ENCODE measurements at regions not wholly inside any gene's neighbourhood (a gene's known extent, or its start where the extent isn't known, plus 50 kb on each side); places are given as distances from the start of the nearest gene placed in this dataset.

GRCh38 chr5:57663466-57663865 lies 180.9 kb upstream of the ACTBL2 start:
- WGBS, 2 donors (ENCODE audit: extremely low coverage in 2 of 2, insufficient read length in 2 of 2, insufficient replicate concordance in 1 of 2) = no CpG with 5 or more reads among the region's 2 CpGs
- no peaks in the 10 kb centered on the region for H3K27me3 ChIP-seq (ENCODE audit: control insufficient read depth in 3 of 3, insufficient read depth in 3 of 3, low read depth in 1 of 3, low read length in 3 of 3)

DNA sequence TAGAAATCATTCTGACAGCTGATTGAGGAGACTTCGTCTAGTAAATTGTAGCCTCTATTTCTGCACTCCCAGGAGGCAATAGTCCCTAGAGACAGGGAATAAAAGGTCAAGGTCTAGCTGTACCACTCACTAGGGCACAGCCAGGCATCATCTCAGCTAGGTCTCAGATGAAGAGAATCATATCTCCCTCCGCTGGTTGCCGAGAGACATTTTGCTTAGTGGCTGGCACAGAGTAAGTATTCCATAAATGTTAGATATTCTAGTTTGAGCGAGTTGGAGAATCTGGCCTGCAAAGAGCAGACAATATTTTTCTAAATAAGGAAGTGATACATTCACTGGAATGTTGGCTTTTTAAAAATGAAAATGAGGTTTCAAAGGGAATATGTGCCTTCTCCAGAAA lies 180.4 kb upstream of the ACTBL2 start:
- H3K27ac ChIP-seq (replicated peaks; ENCODE audit: low read length) = no peak overlapping the region
- no peak overlapping the region for H2BK5ac ChIP-seq (ENCODE audit: low read length)
- peaks cover 0 to 19% of the 10 kb centered on the region in 2 donors for H3K4me1 ChIP-seq (ENCODE audit: control insufficient read depth in 2 of 2, insufficient read depth in 1 of 2, low read depth in 1 of 2, low read length in 2 of 2)
- H3K18ac ChIP-seq (ENCODE audit: low read length) = no peak overlapping the region
- no peak overlapping the region for H2AK5ac ChIP-seq (ENCODE audit: low read depth, low read length)
- no peak overlapping the region for H3K4me3 ChIP-seq (ENCODE audit: low read length in 2 of 2)
- no peak overlapping the region for H3K4me2 ChIP-seq (ENCODE audit: insufficient read depth, low read length, poor library complexity, severe bottlenecking)
- no peak overlapping the region for H3K4ac ChIP-seq (ENCODE audit: low read length)
- no peaks in the 10 kb centered on the region for H3K27me3 ChIP-seq (ENCODE audit: control insufficient read depth in 3 of 3, insufficient read depth in 3 of 3, low read depth in 1 of 3, low read length in 3 of 3)
- no peak overlapping the region for H3K9ac ChIP-seq (ENCODE audit: low read depth, low read length, poor library complexity)
- no peak for DNase-seq (ENCODE audit: low spot score)
- no peak overlapping the region for H2BK15ac ChIP-seq (ENCODE audit: low read length)
- no peak overlapping the region for H3K23ac ChIP-seq (ENCODE audit: low read depth, low read length, poor library complexity)
- no peak overlapping the region for H2AFZ ChIP-seq (ENCODE audit: low read length)
- no peaks in the 10 kb centered on the region for H3K9me3 ChIP-seq (replicated peaks in 1 of 2; ENCODE audit: control insufficient read depth in 2 of 2, insufficient read depth in 1 of 2, low read depth in 1 of 2, low read length in 2 of 2)
- no peak overlapping the region for H4K91ac ChIP-seq (ENCODE audit: low read depth, low read length, poor library complexity)
- no CpG with 5 or more reads among the region's 4 CpGs for WGBS, 2 donors (ENCODE audit: extremely low coverage in 2 of 2, insufficient read length in 2 of 2, insufficient replicate concordance in 1 of 2)
- no peaks in the 10 kb centered on the region for H3K79me1 ChIP-seq (ENCODE audit: low read depth, low read length)
- no peaks in the 10 kb centered on the region for H3K36me3 ChIP-seq (replicated peaks in 1 of 2; ENCODE audit: control insufficient read depth in 2 of 2, insufficient read depth in 2 of 2, low read length in 2 of 2)
- no peak overlapping the region for H2BK12ac ChIP-seq (ENCODE audit: low read length)
- no peak overlapping the region for H3K14ac ChIP-seq (ENCODE audit: low read length)
- no peak overlapping the region for H2BK120ac ChIP-seq (ENCODE audit: low read depth, low read length)
- H4K8ac ChIP-seq (ENCODE audit: low read depth, low read length) = no peak overlapping the region

More at GRCh38 chr5:57663466-57663865, 180.9 kb upstream of the ACTBL2 start:
- H3K9me3 ChIP-seq (replicated peaks in 1 of 2; ENCODE audit: control insufficient read depth in 2 of 2, insufficient read depth in 1 of 2, low read depth in 1 of 2, low read length in 2 of 2) = no peaks in the 10 kb centered on the region
- peaks cover 0 to 18% of the 10 kb centered on the region in 2 donors for H3K4me1 ChIP-seq (ENCODE audit: control insufficient read depth in 2 of 2, insufficient read depth in 1 of 2, low read depth in 1 of 2, low read length in 2 of 2)
- H2BK12ac ChIP-seq (ENCODE audit: low read length) = no peak overlapping the region
- H3K14ac ChIP-seq (ENCODE audit: low read length) = no peak overlapping the region
- no peaks in the 10 kb centered on the region for H3K36me3 ChIP-seq (replicated peaks in 1 of 2; ENCODE audit: control insufficient read depth in 2 of 2, insufficient read depth in 2 of 2, low read length in 2 of 2)
- H4K91ac ChIP-seq (ENCODE audit: low read depth, low read length, poor library complexity) = no peak overlapping the region
- H3K4me2 ChIP-seq (ENCODE audit: insufficient read depth, low read length, poor library complexity, severe bottlenecking) = no peak overlapping the region
- H3K4me3 ChIP-seq (ENCODE audit: low read length in 2 of 2) = no peak overlapping the region
- no peak overlapping the region for H2BK5ac ChIP-seq (ENCODE audit: low read length)
- H2BK15ac ChIP-seq (ENCODE audit: low read length) = no peak overlapping the region
- no peak overlapping the region for H2AK5ac ChIP-seq (ENCODE audit: low read depth, low read length)
- H3K9ac ChIP-seq (ENCODE audit: low read depth, low read length, poor library complexity) = no peak overlapping the region
- DNase-seq (ENCODE audit: low spot score) = no peak
- H2BK120ac ChIP-seq (ENCODE audit: low read depth, low read length) = no peak overlapping the region
- no peak overlapping the region for H3K18ac ChIP-seq (ENCODE audit: low read length)
- no peak overlapping the region for H3K4ac ChIP-seq (ENCODE audit: low read length)
- H3K27ac ChIP-seq (replicated peaks; ENCODE audit: low read length) = no peak overlapping the region
- H3K23ac ChIP-seq (ENCODE audit: low read depth, low read length, poor library complexity) = no peak overlapping the region
- H4K8ac ChIP-seq (ENCODE audit: low read depth, low read length) = no peak overlapping the region
- H2AFZ ChIP-seq (ENCODE audit: low read length) = no peak overlapping the region
- H3K79me1 ChIP-seq (ENCODE audit: low read depth, low read length) = no peaks in the 10 kb centered on the region

DNA sequence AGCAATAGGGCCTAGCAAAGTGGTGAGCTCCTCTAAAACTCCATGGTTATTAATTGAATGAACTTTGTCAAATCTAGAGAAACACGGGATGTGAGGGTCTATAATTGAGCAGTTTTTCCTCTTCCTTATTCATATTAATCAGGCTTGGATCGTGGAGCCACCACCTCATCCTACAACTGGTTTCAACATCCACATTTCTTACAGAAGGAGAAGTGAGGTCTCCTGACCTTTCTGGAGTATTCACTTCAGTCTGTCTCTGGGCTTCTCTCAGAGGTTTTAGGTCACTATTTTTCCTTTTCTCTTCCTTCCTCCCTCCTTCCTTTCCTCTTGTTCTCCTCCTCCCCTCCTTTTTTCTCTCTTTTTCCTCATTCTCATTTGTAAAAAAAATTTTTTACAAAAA lies 177.3 kb upstream of the ACTBL2 start:
- Histone ChIP-seq H2AFZ (ENCODE audit: low read length) (no peak overlapping the region), H3K4me1 (ENCODE audit: control insufficient read depth in 2 of 2, insufficient read depth in 1 of 2, low read depth in 1 of 2, low read length in 2 of 2) (peaks cover 0 to 30% of the 10 kb centered on the region in 2 donors), H4K8ac (ENCODE audit: low read depth, low read length) (no peak overlapping the region), H3K36me3 (replicated peaks in 1 of 2; ENCODE audit: control insufficient read depth in 2 of 2, insufficient read depth in 2 of 2, low read length in 2 of 2) (no peaks in the 10 kb centered on the region), H2BK120ac (ENCODE audit: low read depth, low read length) (no peak overlapping the region), H2AK5ac (ENCODE audit: low read depth, low read length) (no peak overlapping the region), H3K14ac (ENCODE audit: low read length) (no peak overlapping the region), H3K4me2 (ENCODE audit: insufficient read depth, low read length, poor library complexity, severe bottlenecking) (no peak overlapping the region), H2BK15ac (ENCODE audit: low read length) (no peak overlapping the region), H3K9me3 (replicated peaks in 1 of 2; ENCODE audit: control insufficient read depth in 2 of 2, insufficient read depth in 1 of 2, low read depth in 1 of 2, low read length in 2 of 2) (peaks cover 0 to 12% of the 10 kb centered on the region in 2 donors), H4K91ac (ENCODE audit: low read depth, low read length, poor library complexity) (no peak overlapping the region), H3K18ac (ENCODE audit: low read length) (no peak overlapping the region), H3K27me3 (ENCODE audit: control insufficient read depth in 3 of 3, insufficient read depth in 3 of 3, low read depth in 1 of 3, low read length in 3 of 3) (no peaks in the 10 kb centered on the region), H3K23ac (ENCODE audit: low read depth, low read length, poor library complexity) (no peak overlapping the region), H3K79me1 (ENCODE audit: low read depth, low read length) (no peaks in the 10 kb centered on the region), H3K4me3 (ENCODE audit: low read length in 2 of 2) (no peak overlapping the region), H2BK12ac (ENCODE audit: low read length) (no peak overlapping the region), H3K27ac (replicated peaks; ENCODE audit: low read length) (no peak overlapping the region), H3K9ac (ENCODE audit: low read depth, low read length, poor library complexity) (no peak overlapping the region), H2BK5ac (ENCODE audit: low read length) (no peak overlapping the region), H3K4ac (ENCODE audit: low read length) (no peak overlapping the region)
- DNase-seq (ENCODE audit: low spot score) = no peak
- no CpG with 5 or more reads among the region's 2 CpGs for WGBS, 2 donors (ENCODE audit: extremely low coverage in 2 of 2, insufficient read length in 2 of 2, insufficient replicate concordance in 1 of 2)

GRCh38 chr5:57658018-57658417 lies 175.4 kb upstream of the ACTBL2 start:
- Histone ChIP-seq H3K4me2 (ENCODE audit: insufficient read depth, low read length, poor library complexity, severe bottlenecking) (no peak overlapping the region), H3K27me3 (ENCODE audit: control insufficient read depth in 3 of 3, insufficient read depth in 3 of 3, low read depth in 1 of 3, low read length in 3 of 3) (no peaks in the 10 kb centered on the region), H3K4ac (ENCODE audit: low read length) (no peak overlapping the region), H4K91ac (ENCODE audit: low read depth, low read length, poor library complexity) (no peak overlapping the region), H3K4me1 (ENCODE audit: control insufficient read depth in 2 of 2, insufficient read depth in 1 of 2, low read depth in 1 of 2, low read length in 2 of 2) (peaks cover 0 to 24% of the 10 kb centered on the region in 2 donors), H3K14ac (ENCODE audit: low read length) (no peak overlapping the region), H3K23ac (ENCODE audit: low read depth, low read length, poor library complexity) (no peak overlapping the region), H4K8ac (ENCODE audit: low read depth, low read length) (no peak overlapping the region), H2BK5ac (ENCODE audit: low read length) (no peak overlapping the region), H3K9ac (ENCODE audit: low read depth, low read length, poor library complexity) (no peak overlapping the region), H2AFZ (ENCODE audit: low read length) (peak overlapping the region; percentile 15), H3K79me1 (ENCODE audit: low read depth, low read length) (no peaks in the 10 kb centered on the region), H2BK15ac (ENCODE audit: low read length) (no peak overlapping the region), H2BK120ac (ENCODE audit: low read depth, low read length) (no peak overlapping the region), H2BK12ac (ENCODE audit: low read length) (no peak overlapping the region), H3K18ac (ENCODE audit: low read length) (no peak overlapping the region), H3K9me3 (replicated peaks in 1 of 2; ENCODE audit: control insufficient read depth in 2 of 2, insufficient read depth in 1 of 2, low read depth in 1 of 2, low read length in 2 of 2) (peaks cover 0 to 12% of the 10 kb centered on the region in 2 donors), H3K4me3 (ENCODE audit: low read length in 2 of 2) (no peak overlapping the region), H2AK5ac (ENCODE audit: low read depth, low read length) (no peak overlapping the region), H3K36me3 (replicated peaks in 1 of 2; ENCODE audit: control insufficient read depth in 2 of 2, insufficient read depth in 2 of 2, low read length in 2 of 2) (no peaks in the 10 kb centered on the region), H3K27ac (replicated peaks; ENCODE audit: low read length) (no peak overlapping the region)
- WGBS, 2 donors (ENCODE audit: extremely low coverage in 2 of 2, insufficient read length in 2 of 2, insufficient replicate concordance in 1 of 2) = no CpG with 5 or more reads among the region's 1 CpG
- DNase-seq (ENCODE audit: low spot score) = no peak

All from neuronal stem cell (in vitro differentiated cells).